ENCODE measurements at regions not wholly inside any gene's neighbourhood (a gene's known extent, or its start where the extent isn't known, plus 50 kb on each side); places are given as distances from the start of the nearest gene placed in this dataset.

- TF ChIP-seq ZNF10 (CRISPR knock-in tag; IDR thresholded peaks at IDR 0.05; ENCODE audit: borderline replicate concordance, low read depth) (no peak), POLR2AphosphoS2 (IDR thresholded peaks at IDR 0.05; ENCODE audit: low read depth, low read length) (no peak), CBX5 (CRISPR knock-in tag; IDR thresholded peaks at IDR 0.05; ENCODE audit: borderline replicate concordance) (no peak), KDM3A (CRISPR knock-in tag; IDR thresholded peaks at IDR 0.05; ENCODE audit: low read depth) (no peak)
Observed at GRCh38 chr21:35314857-35315582, 265.9 kb upstream of the RUNX1 start.

All from HepG2 (cell line).